H9 (cell line): ENCODE measurements at regions not wholly inside any gene's neighbourhood (a gene's known extent, or its start where the extent isn't known, plus 50 kb on each side); places are given as distances from the start of the nearest gene placed in this dataset.

Source experiments
- DNase-seq: peaks from one replicate; pipeline ENCODE4 v3.0.0-alpha.2; 2017
- H2AFZ ChIP-seq: one replicate; pipeline ENCODE4 v1.6.1; 2013; ENCODE audit warnings: mild to moderate bottlenecking, low read length, control low read depth, moderate library complexity
- H2AK5ac ChIP-seq: 2 replicates; pipeline ENCODE4 v1.6.1; 2013; ENCODE audit warnings: low read length, control low read depth, mixed read lengths; ENCODE audit not compliant: insufficient read length
- H2BK120ac ChIP-seq: one replicate; pipeline ENCODE4 v1.6.1; 2013; ENCODE audit warnings: low read depth, mild to moderate bottlenecking, low read length, control low read depth, inconsistent platforms; ENCODE audit not compliant: poor library complexity, severe bottlenecking
- H2BK12ac ChIP-seq: 2 replicates; pipeline ENCODE4 v1.6.1; 2013; ENCODE audit warnings: low read length, control low read depth, mixed read lengths, low read depth; ENCODE audit not compliant: insufficient read length
- H2BK15ac ChIP-seq: 2 replicates; pipeline ENCODE4 v1.6.1; 2013; ENCODE audit warnings: low read depth, low read length, control low read depth
- H2BK20ac ChIP-seq: one replicate; pipeline ENCODE4 v1.6.1; 2013; ENCODE audit warnings: low read depth, mild to moderate bottlenecking, low read length, control low read depth, inconsistent platforms; ENCODE audit not compliant: poor library complexity, severe bottlenecking
- H2BK5ac ChIP-seq: 2 replicates; pipeline ENCODE4 v1.6.1; 2013; ENCODE audit warnings: low read length, control low read depth, mixed read lengths; ENCODE audit not compliant: insufficient read length
- H3K14ac ChIP-seq: 2 replicates; pipeline ENCODE4 v1.6.1; 2013; ENCODE audit warnings: low read length, control low read depth; ENCODE audit not compliant: insufficient read depth
- H3K18ac ChIP-seq: 2 replicates; pipeline ENCODE4 v1.6.1; 2013; ENCODE audit warnings: low read depth, mild to moderate bottlenecking, mixed read lengths, low read length, control low read depth; ENCODE audit not compliant: insufficient read length
- H3K23ac ChIP-seq: 2 replicates; pipeline ENCODE4 v1.6.1; 2013; ENCODE audit warnings: low read length, control low read depth, mixed read lengths, low read depth; ENCODE audit not compliant: insufficient read length
- H3K23me2 ChIP-seq: 2 replicates; pipeline ENCODE4 v1.6.1; 2013; ENCODE audit warnings: low read depth, mild to moderate bottlenecking, mixed read lengths, low read length, control low read depth; ENCODE audit not compliant: insufficient read length, poor library complexity, severe bottlenecking
- H3K27ac ChIP-seq: 2 replicates; pipeline ENCODE4 v1.5.1; 2013; ENCODE audit warnings: low read length, control low read depth, mixed read lengths, low read depth; ENCODE audit not compliant: insufficient read length
- H3K27me3 ChIP-seq: 2 replicates; pipeline ENCODE4 v1.6.1; 2013; ENCODE audit warnings: low read length, control low read depth, inconsistent platforms; ENCODE audit not compliant: insufficient read depth
- H3K4ac ChIP-seq: 2 replicates; pipeline ENCODE4 v1.6.1; 2013; ENCODE audit warnings: low read depth, mild to moderate bottlenecking, control low read depth, inconsistent platforms, low read length, moderate library complexity
- H3K4me1 ChIP-seq: 2 replicates; pipeline ENCODE4 v1.6.1; 2013; ENCODE audit warnings: low read length, control low read depth, inconsistent platforms; ENCODE audit not compliant: insufficient read depth
- H3K4me2 ChIP-seq: 2 replicates; pipeline ENCODE4 v1.6.1; 2013; ENCODE audit warnings: low read length, control low read depth, mixed read lengths; ENCODE audit not compliant: insufficient read length, insufficient read depth
- H3K56ac ChIP-seq: 2 replicates; pipeline ENCODE4 v1.6.1; 2013; ENCODE audit warnings: low read depth, mild to moderate bottlenecking, mixed read lengths, low read length, control low read depth; ENCODE audit not compliant: insufficient read length
- H3K79me1 ChIP-seq: 2 replicates; pipeline ENCODE4 v1.6.1; 2013; ENCODE audit warnings: low read depth, mild to moderate bottlenecking, moderate library complexity, low read length, control low read depth, inconsistent platforms; ENCODE audit not compliant: insufficient read depth, poor library complexity, severe bottlenecking
- H3K79me2 ChIP-seq: 2 replicates; pipeline ENCODE4 v1.6.1; 2013; ENCODE audit warnings: low read length, control low read depth, inconsistent platforms; ENCODE audit not compliant: insufficient read depth
- H3K9ac ChIP-seq: 2 replicates; pipeline ENCODE4 v1.6.1; 2013; ENCODE audit warnings: low read length, control low read depth, mixed read lengths; ENCODE audit not compliant: insufficient read length; ENCODE audit errors: extremely low read depth
- H3K9me3 ChIP-seq: one replicate; pipeline ENCODE4 v1.6.1; 2013; ENCODE audit warnings: low read depth, low read length, inconsistent platforms; ENCODE audit not compliant: control insufficient read depth
- H3T11ph ChIP-seq: one replicate; pipeline ENCODE4 v1.6.1; 2013; ENCODE audit warnings: mild to moderate bottlenecking, low read length, control low read depth, inconsistent platforms
- H4K20me1 ChIP-seq: one replicate; pipeline ENCODE4 v1.6.1; 2013; ENCODE audit not compliant: control insufficient read depth, insufficient read length, insufficient read depth
- H4K5ac ChIP-seq: 2 replicates; pipeline ENCODE4 v1.6.1; 2013; ENCODE audit warnings: low read depth, mild to moderate bottlenecking, mixed read lengths, low read length, control low read depth; ENCODE audit not compliant: insufficient read length
- H4K8ac ChIP-seq: replicated peaks from 2 replicates; pipeline ENCODE4 v1.6.1; 2013; ENCODE audit warnings: low read length, control low read depth, mixed read lengths, low read depth; ENCODE audit not compliant: insufficient read length
- H4K91ac ChIP-seq: 2 replicates; pipeline ENCODE4 v1.6.1; 2013; ENCODE audit warnings: low read depth, mild to moderate bottlenecking, moderate library complexity, mixed read lengths, low read length, control low read depth; ENCODE audit not compliant: insufficient read length
- H3K27ac Mint-ChIP-seq, 3 experiments: 2 replicates in 2 of 3; 3 replicates in 1 of 3; pipeline ENCODE4 v1.8.0; 2020 to 2021; ENCODE audit warnings: mixed read lengths in 3 of 3, mild to moderate bottlenecking in 1 of 3, moderate library complexity in 1 of 3
- H3K27me3 Mint-ChIP-seq: 2 replicates; pipeline ENCODE4 v1.8.0; 2021; ENCODE audit warnings: low read depth, mild to moderate bottlenecking, moderate library complexity, mixed read lengths
- H3K36me3 Mint-ChIP-seq, 3 experiments: 2 replicates in 2 of 3; 3 replicates in 1 of 3; pipeline ENCODE4 v1.8.0; 2020 to 2021; ENCODE audit warnings: low read depth in 3 of 3, mixed read lengths in 3 of 3; ENCODE audit not compliant: insufficient read depth in 1 of 3
- H3K4me1 Mint-ChIP-seq, 2 experiments: 2 replicates each; pipeline ENCODE4 v1.8.0; 2020; ENCODE audit warnings: mixed read lengths in 2 of 2
- H3K4me3 Mint-ChIP-seq, 2 experiments: 2 replicates in 1 of 2; 3 replicates in 1 of 2; pipeline ENCODE4 v1.8.0; 2020 to 2021; ENCODE audit warnings: mild to moderate bottlenecking in 2 of 2, mixed read lengths in 2 of 2, moderate library complexity in 1 of 2
- H3K9me3 Mint-ChIP-seq, 2 experiments: 2 replicates in 1 of 2; 3 replicates in 1 of 2; pipeline ENCODE4 v1.8.0; 2020; ENCODE audit warnings: mild to moderate bottlenecking in 2 of 2, mixed read lengths in 2 of 2, moderate library complexity in 1 of 2
- CTCF ChIP-seq: fragments of 200-600 bp; sonication (generic); conservative IDR thresholded peaks from 3 replicates; pipeline ENCODE4 v1.8.0; 2021; ENCODE audit warnings: antibody characterized with exemption, mild to moderate bottlenecking
- WGBS: extraction: QIAGEN DNeasy Blood & Tissue Kit; methylation state at CpG from one replicate; pipeline ENCODE4 v1.1.7; 2013; ENCODE audit warnings: missing lambda C conversion rate, low lambda C conversion rate, mixed read lengths; ENCODE audit not compliant: insufficient read length; ENCODE audit errors: extremely low coverage; 5-methylcytosine and 5-hydroxymethylcytosine counted together

GRCh38 chr4:157912212-157912611, 260.6 kb downstream of the GASK1B start:
- H4K91ac ChIP-seq: no peak overlapping the region
- no peaks in the 10 kb centered on the region for H3K36me3 Mint-ChIP-seq
- no peak overlapping the region for H2AFZ ChIP-seq
- H3K27ac ChIP-seq: no peak overlapping the region
- H4K20me1 ChIP-seq: no peaks in the 10 kb centered on the region
- no peaks in the 10 kb centered on the region for H3K79me2 ChIP-seq
- H3K27me3 Mint-ChIP-seq: no peaks in the 10 kb centered on the region
- H2BK5ac ChIP-seq: no peak overlapping the region
- no peaks in the 10 kb centered on the region for H3K27me3 ChIP-seq
- H2BK12ac ChIP-seq: no peak overlapping the region
- no peaks in the 10 kb centered on the region for H3K23me2 ChIP-seq
- no peaks in the 10 kb centered on the region for H3K4me1 Mint-ChIP-seq
- H2BK15ac ChIP-seq: no peak overlapping the region
- no peak overlapping the region for H3K56ac ChIP-seq
- H2BK120ac ChIP-seq: no peak overlapping the region
- DNase-seq: no peak
- no peak overlapping the region for H3K18ac ChIP-seq
- 100% methylated on average over 1 of the region's 3 CpGs for WGBS
- no peak overlapping the region for H4K8ac ChIP-seq
- no peak overlapping the region for H3K4ac ChIP-seq
- no peak overlapping the region for H3K27ac Mint-ChIP-seq
- no peak overlapping the region for H3T11ph ChIP-seq
- H2BK20ac ChIP-seq: no peak overlapping the region
- no peaks in the 10 kb centered on the region for H3K4me1 ChIP-seq
- no peaks in the 10 kb centered on the region for H3K79me1 ChIP-seq
- no peak overlapping the region for H3K9ac ChIP-seq
- no peaks in the 10 kb centered on the region for H3K9me3 ChIP-seq
- H3K23ac ChIP-seq: no peak overlapping the region
- H3K9me3 Mint-ChIP-seq: no peaks in the 10 kb centered on the region
- H4K5ac ChIP-seq: no peak overlapping the region
- H3K4me2 ChIP-seq: no peak overlapping the region
- no peak for TF ChIP-seq CTCF
- no peak overlapping the region for H3K14ac ChIP-seq
- no peak overlapping the region for H2AK5ac ChIP-seq
- no peak overlapping the region for H3K4me3 Mint-ChIP-seq
